Activated CD4-positive, CD25-positive, alpha-beta regulatory T cell treated with anti-CD3 and anti-CD28 coated beads, Interleukin-2, amount 50 U/mL, for 24 hours (primary cell): ENCODE measurements at regions not wholly inside any gene's neighbourhood (a gene's known extent, or its start where the extent isn't known, plus 50 kb on each side); places are given as distances from the start of the nearest gene placed in this dataset.
"Not testable (repeated sequence)": the region's sequence is repeated elsewhere in the genome, so short reads cannot be mapped to it uniquely, and the experiment has no call there.

Source experiments
- ATAC-seq, 2 donors: fragments of 150-1000 bp; cut with Tn5 transposase; one replicate each; pipeline ENCODE4 v1.10.0; 2021; ENCODE audit warnings: mild to moderate bottlenecking in 1 of 2, moderate library complexity in 1 of 2

DNA sequence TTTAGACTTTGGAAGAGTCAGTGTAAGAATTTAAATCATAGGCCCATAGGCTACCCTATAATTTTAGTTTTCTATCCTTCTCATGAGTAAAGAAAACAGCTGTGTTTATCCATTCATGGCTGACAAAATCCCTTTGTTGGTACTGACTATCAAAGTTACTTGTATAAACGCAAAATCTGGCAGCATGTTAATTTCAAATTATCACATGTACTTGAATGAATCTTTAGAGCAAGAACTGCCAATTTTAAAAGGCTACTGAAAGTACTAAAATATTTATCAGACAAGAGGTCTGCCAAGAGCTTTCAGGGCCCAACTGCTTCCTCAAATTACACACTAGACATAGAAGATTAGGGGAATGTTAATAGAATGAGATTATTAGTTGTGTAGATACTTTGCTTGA, 66.6 kb downstream of the MYL12B start:
- no peak for ATAC-seq

DNA sequence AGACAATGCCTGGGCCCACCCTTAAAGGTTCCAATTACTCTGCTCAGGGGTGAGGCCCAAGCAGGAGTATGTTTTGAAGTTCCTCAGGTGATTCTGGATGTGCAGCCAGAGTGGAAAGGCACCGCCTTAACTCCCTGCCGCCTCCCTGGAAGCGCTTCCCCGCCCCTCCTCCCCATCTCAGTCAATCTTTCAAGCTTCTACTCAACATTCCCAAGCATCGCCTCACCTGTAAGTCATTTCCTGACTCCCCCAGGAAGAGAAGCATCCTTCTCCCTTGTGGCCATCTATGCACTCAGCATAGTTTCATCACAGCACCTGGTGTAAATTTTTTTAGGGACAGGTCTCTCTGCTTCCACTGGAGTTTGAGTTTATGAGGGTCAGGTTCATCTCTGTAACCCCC, 67.5 kb downstream of the MYL12B start:
- no peak for ATAC-seq

GRCh38 chr18:3329872-3330271, 67.9 kb downstream of the MYL12B start:
- no peak for ATAC-seq

DNA sequence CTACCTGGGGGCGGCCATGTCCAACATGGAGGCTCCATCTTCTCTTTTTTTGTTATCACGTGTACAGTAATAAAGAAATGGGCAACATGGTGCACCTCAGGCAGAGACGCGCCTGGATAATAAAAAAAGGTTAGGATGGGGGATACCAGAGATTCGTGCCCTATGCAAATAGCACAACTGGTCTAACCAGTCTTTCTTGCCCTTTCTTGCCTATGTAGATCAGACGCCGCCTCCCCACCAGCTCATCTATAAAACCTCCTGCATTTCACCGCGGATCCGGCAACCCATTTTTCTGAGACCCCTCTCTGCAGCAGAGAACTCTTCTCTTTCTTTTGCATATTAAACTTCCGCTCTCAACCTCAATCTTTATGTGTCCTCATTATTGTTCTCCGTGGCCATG, 68.7 kb downstream of the MYL12B start:
- ATAC-seq: no peak

DNA sequence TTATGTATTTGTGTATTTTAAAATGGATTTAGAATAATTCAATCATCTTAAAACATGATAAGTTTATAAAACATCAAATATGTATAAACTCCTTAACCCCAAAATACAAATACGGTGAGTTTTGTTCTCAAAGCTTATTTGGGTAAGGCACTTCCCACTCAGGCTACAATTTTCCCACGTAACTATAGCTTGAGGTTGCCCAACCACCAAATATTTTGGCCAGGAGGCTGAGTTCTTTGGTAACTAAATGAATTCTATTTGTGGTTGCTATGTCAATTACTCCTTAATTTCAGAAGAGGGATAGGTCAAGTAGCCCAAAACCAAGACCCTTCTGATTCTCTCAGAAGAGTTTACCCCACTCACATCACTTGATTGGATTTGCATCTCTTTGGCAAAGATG, 70.4 kb downstream of the MYL12B start:
- no peak for ATAC-seq

DNA sequence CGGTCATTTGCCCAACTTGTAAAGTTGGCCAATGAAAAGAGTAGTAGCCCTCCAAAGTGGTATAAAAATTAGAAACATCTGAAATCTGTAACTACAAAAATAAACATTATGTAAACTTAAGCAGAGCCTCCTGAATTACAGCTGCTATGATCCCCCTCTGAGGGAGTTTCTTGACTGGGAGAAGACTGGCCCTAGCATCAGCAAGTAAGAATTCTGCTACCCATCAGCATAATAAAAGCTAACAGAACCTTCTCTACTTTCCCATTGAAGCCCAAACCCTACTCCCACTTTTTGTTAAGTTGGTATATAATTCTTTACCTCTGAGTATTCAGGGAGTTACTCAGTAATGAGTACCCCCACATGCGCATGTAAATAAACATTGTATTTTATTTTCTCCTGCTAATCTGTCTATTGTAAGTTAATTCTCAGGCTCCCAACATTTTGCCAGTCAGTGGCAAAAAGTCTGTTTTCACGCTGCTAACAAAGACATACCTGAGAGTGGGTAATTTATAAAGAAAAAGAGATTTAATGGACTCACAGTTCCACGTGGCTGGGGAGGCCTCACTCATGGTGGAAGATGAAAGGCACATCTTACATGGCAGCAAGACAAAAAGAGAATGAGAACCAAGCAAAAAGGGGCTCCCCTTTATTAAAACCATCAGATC, 71.3 kb downstream of the MYL12B start:
- ATAC-seq: no peak

- no peak for ATAC-seq
These were observed 71.9 kb downstream of the MYL12B start for GRCh38 chr18:3333721-3334386.

- peak; percentile 61 to 77 for ATAC-seq
These were observed 78.2 kb downstream of the MYL12B start for GRCh38 chr18:3340015-3340681.

- ATAC-seq: no peak
These were observed 78.8 kb downstream of the MYL12B start for GRCh38 chr18:3340682-3341097.

GRCh38 chr18:3342628-3343027, 80.7 kb downstream of the MYL12B start:
- ATAC-seq: no peak

GRCh38 chr18:3345452-3345851, 83.5 kb downstream of the MYL12B start:
- ATAC-seq: no peak

DNA sequence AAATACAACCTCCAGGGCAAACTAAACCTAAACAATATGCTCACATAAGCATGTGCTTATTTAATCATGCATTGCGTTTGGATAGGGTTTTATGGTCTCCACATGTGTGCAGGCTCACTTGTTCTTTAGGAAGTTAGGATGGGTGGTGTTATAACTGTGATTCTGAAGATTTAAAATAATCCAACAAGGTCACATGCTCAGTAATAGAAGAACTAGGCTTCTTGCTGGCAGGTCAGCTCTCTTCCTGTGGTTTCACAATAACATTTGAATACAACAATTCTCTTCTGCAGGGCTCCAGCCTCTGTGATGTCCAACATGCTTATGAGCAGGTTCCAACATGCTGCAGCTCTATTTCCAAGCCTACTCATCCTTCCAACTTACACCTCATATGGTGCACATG, 84.0 kb downstream of the MYL12B start:
- no peak for ATAC-seq

GRCh38 chr18:3346487-3346886, 84.6 kb downstream of the MYL12B start:
- ATAC-seq: no peak

DNA sequence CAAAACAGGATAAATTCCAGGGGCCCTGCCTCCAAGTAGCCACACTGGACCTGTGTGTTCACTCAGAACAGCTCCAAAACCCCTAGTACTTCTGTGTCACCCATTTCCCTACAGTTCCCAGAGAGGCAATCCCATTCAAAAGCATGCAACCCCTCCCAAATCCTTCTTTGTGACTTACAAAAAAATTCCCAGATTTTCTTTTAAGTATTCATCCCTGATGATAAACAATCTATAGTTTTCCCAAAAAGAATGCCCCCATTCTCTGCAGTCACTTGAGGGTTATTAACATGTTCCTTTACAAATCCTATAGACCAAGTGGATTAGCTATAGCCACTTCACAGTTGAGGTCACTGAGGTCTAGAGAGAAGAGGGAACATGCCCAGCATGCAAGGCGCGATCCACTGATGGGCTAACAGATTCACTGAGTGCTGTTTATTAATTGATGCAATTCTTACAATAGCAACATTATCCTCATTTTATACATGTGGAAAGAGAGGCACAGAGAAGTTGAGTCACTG, 85.4 kb downstream of the MYL12B start:
- no peak for ATAC-seq

- no peak for ATAC-seq
These were observed 86.2 kb downstream of the MYL12B start for GRCh38 chr18:3348176-3348575.

GRCh38 chr18:3349046-3349841, 87.3 kb downstream of the MYL12B start:
- not testable (repeated sequence) for ATAC-seq

DNA sequence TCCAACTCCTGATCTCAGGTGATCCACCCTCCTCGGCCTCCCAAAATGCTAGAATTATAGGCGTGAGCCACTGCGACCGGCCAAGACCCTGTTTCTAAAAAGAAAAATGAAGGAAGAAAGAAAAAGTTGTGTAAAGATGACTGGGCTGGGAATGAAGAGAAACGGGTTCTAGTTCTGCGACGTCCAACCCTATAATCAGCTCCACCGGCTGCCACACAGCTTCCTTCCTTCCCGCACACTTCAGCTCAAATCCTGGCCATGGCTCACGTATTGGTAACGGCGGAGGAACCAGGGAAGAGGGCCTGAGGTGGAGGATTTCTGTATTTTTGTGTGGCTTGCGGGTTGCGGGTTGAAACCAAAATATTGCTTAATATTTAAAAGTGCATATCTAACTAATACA, 88.1 kb downstream of the MYL12B start:
- no peak for ATAC-seq

DNA sequence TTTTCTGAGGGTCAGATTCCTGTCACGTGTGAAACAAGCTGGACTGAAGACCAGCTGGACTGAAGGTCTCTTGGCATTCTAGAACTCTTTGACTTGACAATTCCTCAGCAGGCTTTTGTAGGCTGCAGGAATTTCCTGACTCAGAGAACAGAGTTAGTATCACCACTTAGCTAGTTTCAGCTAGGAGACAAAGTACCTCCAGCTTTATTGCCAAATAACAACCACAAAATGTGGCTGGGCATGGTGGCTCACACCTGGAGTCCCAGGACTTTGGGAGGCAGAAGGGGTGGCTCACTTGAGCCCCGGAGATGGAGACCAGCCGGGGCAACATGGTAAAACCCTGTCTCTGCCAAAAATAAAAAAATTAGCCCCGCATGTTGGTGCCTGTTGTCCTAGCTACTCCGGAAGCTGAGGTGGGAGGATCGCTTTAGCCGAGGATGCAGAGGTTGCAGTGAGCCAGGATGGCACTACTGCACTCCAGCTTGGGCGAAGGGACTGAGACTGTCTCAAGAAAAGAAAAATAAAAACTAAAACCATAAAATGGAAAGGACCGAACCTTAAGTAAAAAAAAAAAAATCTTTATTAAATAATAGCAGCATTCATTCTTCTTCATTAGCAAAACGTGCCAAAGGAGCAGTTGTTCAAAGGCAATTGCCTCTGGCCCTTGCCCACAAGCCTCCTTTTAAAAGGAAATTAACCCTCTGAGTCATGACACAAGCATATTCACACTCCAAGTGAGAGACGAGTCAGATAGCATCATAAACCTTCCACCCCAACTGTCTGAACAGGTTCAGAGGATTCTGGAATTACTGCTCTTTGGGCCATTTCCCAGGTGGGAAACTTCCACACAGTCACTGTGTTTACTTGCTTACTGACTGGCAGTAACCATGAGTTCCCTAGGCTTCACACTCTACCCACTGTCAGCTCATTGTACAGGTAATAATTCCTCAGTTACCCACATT, 88.9 kb downstream of the MYL12B start:
- no peak for ATAC-seq

- peak; percentile 46 to 54 for ATAC-seq
These were observed 92.6 kb downstream of the MYL12B start for GRCh38 chr18:3354506-3354905.

DNA sequence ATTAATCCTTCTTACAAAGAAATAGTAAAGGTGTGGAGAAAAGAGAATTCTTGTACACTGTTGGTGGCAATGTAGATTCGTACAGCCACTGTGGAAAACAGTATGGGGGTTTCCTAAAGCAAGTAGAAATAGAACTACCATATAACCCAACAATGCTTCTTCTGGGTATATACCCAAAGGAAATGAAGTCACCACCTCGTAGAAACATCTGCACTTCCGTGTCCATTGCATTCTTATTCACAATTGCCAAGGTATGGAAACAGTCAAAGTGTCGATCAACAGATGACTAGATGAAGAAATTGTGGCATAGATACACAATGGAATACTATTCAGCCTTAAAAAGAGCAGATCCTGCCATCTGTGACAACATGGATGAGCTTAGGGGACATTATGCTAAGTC, 93.4 kb upstream of the TGIF1 start:
- peak; percentile 70 to 75 for ATAC-seq

DNA sequence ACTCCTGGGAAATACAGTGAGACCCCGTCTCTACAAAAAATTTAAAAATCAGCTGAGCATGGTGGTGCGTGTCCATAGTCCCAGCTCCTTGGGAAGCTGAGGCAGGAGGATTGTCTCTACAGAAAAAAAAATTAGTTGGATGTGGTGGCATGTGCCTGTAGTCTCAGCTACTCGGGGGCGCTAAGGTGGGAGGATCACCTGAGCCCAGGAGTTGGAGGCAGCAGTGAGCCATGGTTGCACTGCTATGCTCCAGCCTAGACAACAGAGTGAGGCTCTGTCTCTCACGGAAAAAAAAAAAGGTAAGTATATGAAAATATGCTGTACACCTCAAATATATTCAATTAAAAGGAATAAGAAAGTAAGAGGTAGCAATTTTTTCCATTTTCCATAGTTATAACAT, 92.5 kb upstream of the TGIF1 start:
- ATAC-seq: no peak

DNA sequence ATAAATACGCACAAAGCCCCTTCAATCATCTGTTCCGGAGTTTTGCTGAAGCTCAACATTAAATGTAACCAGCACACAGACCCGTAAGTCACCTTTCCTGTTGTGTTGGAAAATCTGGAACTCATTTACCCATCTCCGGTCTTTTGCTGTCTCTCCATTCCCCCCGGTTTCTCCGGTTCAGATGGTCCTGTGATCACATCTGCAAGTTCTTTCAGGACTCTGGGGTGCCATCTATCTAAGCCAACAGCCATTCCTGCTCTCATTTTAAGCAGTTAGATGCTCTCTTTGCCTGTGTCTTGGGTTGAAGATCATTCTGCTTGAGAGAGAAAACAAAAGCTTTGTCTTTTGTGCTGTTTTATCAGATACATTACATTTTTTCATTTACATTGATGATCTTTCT, 91.7 kb upstream of the TGIF1 start:
- ATAC-seq: no peak
